ENCODE measurements at regions not wholly inside any gene's neighbourhood (a gene's known extent, or its start where the extent isn't known, plus 50 kb on each side); places are given as distances from the start of the nearest gene placed in this dataset.
A peak's percentile ranks its signal among the peaks of the same experiment; 100 is the strongest.
"Not testable (repeated sequence)": the region's sequence is repeated elsewhere in the genome, so short reads cannot be mapped to it uniquely, and the experiment has no call there.

GRCh38 chr1:145535461-145535860 lies 72.3 kb upstream of the GPR89A start:
- H3K27ac ChIP-seq (ENCODE audit: insufficient read depth, low read length); H3K79me2 ChIP-seq (ENCODE audit: control insufficient read depth, insufficient read depth, low read length); H3K9me3 ChIP-seq (ENCODE audit: control insufficient read depth, insufficient read depth, low read depth, low read length); H3K36me3 ChIP-seq (ENCODE audit: control insufficient read depth, insufficient read depth, low read length); H3K4me1 ChIP-seq (ENCODE audit: control insufficient read depth, extremely low read depth, insufficient read depth, low read length); H3K27me3 ChIP-seq (ENCODE audit: control insufficient read depth, insufficient read depth, low read length); H4K20me1 ChIP-seq (ENCODE audit: control insufficient read depth, extremely low read depth, insufficient read depth, low read length); H3K4me3 ChIP-seq (replicated peaks in 1 of 4; ENCODE audit: control extremely low read depth in 1 of 4, insufficient read depth in 1 of 4, low read depth in 3 of 4, low read length in 4 of 4); H3K9ac ChIP-seq (ENCODE audit: insufficient read depth, low read length); H2AFZ ChIP-seq (ENCODE audit: low read length); H3K4me2 ChIP-seq (ENCODE audit: extremely low read depth, insufficient read depth, low read length): not testable (repeated sequence)
- peak; percentile 24 to 68 for DNase-seq (ENCODE audit: low read depth in 2 of 2)

- H4K20me1 ChIP-seq (ENCODE audit: control insufficient read depth, extremely low read depth, insufficient read depth, low read length); H3K79me2 ChIP-seq (ENCODE audit: control insufficient read depth, insufficient read depth, low read length); H3K4me3 ChIP-seq (replicated peaks in 1 of 4; ENCODE audit: control extremely low read depth in 1 of 4, insufficient read depth in 1 of 4, low read depth in 3 of 4, low read length in 4 of 4); DNase-seq (ENCODE audit: low read depth in 2 of 2); H3K9ac ChIP-seq (ENCODE audit: insufficient read depth, low read length); H2AFZ ChIP-seq (ENCODE audit: low read length); H3K4me1 ChIP-seq (ENCODE audit: control insufficient read depth, extremely low read depth, insufficient read depth, low read length); H3K36me3 ChIP-seq (ENCODE audit: control insufficient read depth, insufficient read depth, low read length); H3K9me3 ChIP-seq (ENCODE audit: control insufficient read depth, insufficient read depth, low read depth, low read length); H3K4me2 ChIP-seq (ENCODE audit: extremely low read depth, insufficient read depth, low read length); H3K27ac ChIP-seq (ENCODE audit: insufficient read depth, low read length); H3K27me3 ChIP-seq (ENCODE audit: control insufficient read depth, insufficient read depth, low read length): not testable (repeated sequence)
These were observed 79.7 kb upstream of the GPR89A start for GRCh38 chr1:145528068-145528564.

- not testable (repeated sequence) for H3K27ac ChIP-seq (ENCODE audit: insufficient read depth, low read length); H3K4me2 ChIP-seq (ENCODE audit: extremely low read depth, insufficient read depth, low read length); H3K9me3 ChIP-seq (ENCODE audit: control insufficient read depth, insufficient read depth, low read depth, low read length); H3K9ac ChIP-seq (ENCODE audit: insufficient read depth, low read length); H3K36me3 ChIP-seq (ENCODE audit: control insufficient read depth, insufficient read depth, low read length); H3K4me3 ChIP-seq (replicated peaks in 1 of 4; ENCODE audit: control extremely low read depth in 1 of 4, insufficient read depth in 1 of 4, low read depth in 3 of 4, low read length in 4 of 4); H3K79me2 ChIP-seq (ENCODE audit: control insufficient read depth, insufficient read depth, low read length); H3K27me3 ChIP-seq (ENCODE audit: control insufficient read depth, insufficient read depth, low read length); H2AFZ ChIP-seq (ENCODE audit: low read length); H3K4me1 ChIP-seq (ENCODE audit: control insufficient read depth, extremely low read depth, insufficient read depth, low read length); H4K20me1 ChIP-seq (ENCODE audit: control insufficient read depth, extremely low read depth, insufficient read depth, low read length); DNase-seq (ENCODE audit: low read depth in 2 of 2)
These were observed 87.6 kb upstream of the GPR89A start for GRCh38 chr1:145520159-145520558.

- not testable (repeated sequence) for H3K36me3 ChIP-seq (ENCODE audit: control insufficient read depth, insufficient read depth, low read length); H2AFZ ChIP-seq (ENCODE audit: low read length); H3K4me3 ChIP-seq (replicated peaks in 1 of 4; ENCODE audit: control extremely low read depth in 1 of 4, insufficient read depth in 1 of 4, low read depth in 3 of 4, low read length in 4 of 4); H3K27me3 ChIP-seq (ENCODE audit: control insufficient read depth, insufficient read depth, low read length); H3K4me2 ChIP-seq (ENCODE audit: extremely low read depth, insufficient read depth, low read length); H4K20me1 ChIP-seq (ENCODE audit: control insufficient read depth, extremely low read depth, insufficient read depth, low read length); H3K4me1 ChIP-seq (ENCODE audit: control insufficient read depth, extremely low read depth, insufficient read depth, low read length); H3K9ac ChIP-seq (ENCODE audit: insufficient read depth, low read length); H3K9me3 ChIP-seq (ENCODE audit: control insufficient read depth, insufficient read depth, low read depth, low read length); H3K79me2 ChIP-seq (ENCODE audit: control insufficient read depth, insufficient read depth, low read length); DNase-seq (ENCODE audit: low read depth in 2 of 2); H3K27ac ChIP-seq (ENCODE audit: insufficient read depth, low read length)
These were observed 88.5 kb upstream of the GPR89A start for GRCh38 chr1:145519302-145519701.

GRCh38 chr1:145513017-145513416 lies 87.6 kb upstream of the NBPF20 start:
- H3K4me3 ChIP-seq (replicated peaks in 1 of 4; ENCODE audit: control extremely low read depth in 1 of 4, insufficient read depth in 1 of 4, low read depth in 3 of 4, low read length in 4 of 4); H3K4me1 ChIP-seq (ENCODE audit: control insufficient read depth, extremely low read depth, insufficient read depth, low read length); H3K79me2 ChIP-seq (ENCODE audit: control insufficient read depth, insufficient read depth, low read length); H3K27ac ChIP-seq (ENCODE audit: insufficient read depth, low read length); H3K4me2 ChIP-seq (ENCODE audit: extremely low read depth, insufficient read depth, low read length); H3K27me3 ChIP-seq (ENCODE audit: control insufficient read depth, insufficient read depth, low read length); H4K20me1 ChIP-seq (ENCODE audit: control insufficient read depth, extremely low read depth, insufficient read depth, low read length); H3K9ac ChIP-seq (ENCODE audit: insufficient read depth, low read length); DNase-seq (ENCODE audit: low read depth in 2 of 2); H2AFZ ChIP-seq (ENCODE audit: low read length); H3K9me3 ChIP-seq (ENCODE audit: control insufficient read depth, insufficient read depth, low read depth, low read length); H3K36me3 ChIP-seq (ENCODE audit: control insufficient read depth, insufficient read depth, low read length): not testable (repeated sequence)

- not testable (repeated sequence) for H4K20me1 ChIP-seq (ENCODE audit: control insufficient read depth, extremely low read depth, insufficient read depth, low read length); H3K27me3 ChIP-seq (ENCODE audit: control insufficient read depth, insufficient read depth, low read length); H3K4me2 ChIP-seq (ENCODE audit: extremely low read depth, insufficient read depth, low read length); H3K9me3 ChIP-seq (ENCODE audit: control insufficient read depth, insufficient read depth, low read depth, low read length); H3K36me3 ChIP-seq (ENCODE audit: control insufficient read depth, insufficient read depth, low read length); H3K27ac ChIP-seq (ENCODE audit: insufficient read depth, low read length); DNase-seq (ENCODE audit: low read depth in 2 of 2); H3K9ac ChIP-seq (ENCODE audit: insufficient read depth, low read length); H3K4me1 ChIP-seq (ENCODE audit: control insufficient read depth, extremely low read depth, insufficient read depth, low read length); H3K4me3 ChIP-seq (replicated peaks in 1 of 4; ENCODE audit: control extremely low read depth in 1 of 4, insufficient read depth in 1 of 4, low read depth in 3 of 4, low read length in 4 of 4); H2AFZ ChIP-seq (ENCODE audit: low read length); H3K79me2 ChIP-seq (ENCODE audit: control insufficient read depth, insufficient read depth, low read length)
These were observed 82.7 kb upstream of the NBPF20 start for GRCh38 chr1:145508053-145508452.

Measured in fibroblast of lung (primary cell).